Nephron (organoid): ENCODE measurements at regions not wholly inside any gene's neighbourhood (a gene's known extent, or its start where the extent isn't known, plus 50 kb on each side); places are given as distances from the start of the nearest gene placed in this dataset.
A peak's percentile ranks its signal among the peaks of the same experiment; 100 is the strongest.

Source experiments
- H3K27ac Mint-ChIP-seq, 3 experiments: 2 replicates each; pipeline ENCODE4 v1.8.0; 2020; ENCODE audit warnings: mixed read lengths in 3 of 3, mild to moderate bottlenecking in 2 of 3, moderate library complexity in 1 of 3
- H3K27me3 Mint-ChIP-seq: 2 replicates; pipeline ENCODE4 v1.8.0; 2021; ENCODE audit warnings: low read depth, mild to moderate bottlenecking, moderate library complexity, mixed read lengths
- H3K36me3 Mint-ChIP-seq: 2 replicates; pipeline ENCODE4 v1.8.0; 2020; ENCODE audit warnings: low read depth, mixed read lengths
- H3K4me1 Mint-ChIP-seq: 2 replicates; pipeline ENCODE4 v1.8.0; 2020; ENCODE audit warnings: mixed read lengths
- H3K4me3 Mint-ChIP-seq, 3 experiments: 2 replicates each; pipeline ENCODE4 v1.8.0; 2020; ENCODE audit warnings: mild to moderate bottlenecking in 3 of 3, mixed read lengths in 3 of 3, moderate library complexity in 2 of 3
- H3K9me3 Mint-ChIP-seq: 2 replicates; pipeline ENCODE4 v1.8.0; 2020; ENCODE audit warnings: mixed read lengths
- TF ChIP-seq, protein P1 (sequence below), 3 experiments: fragments of 200-600 bp; sonication (generic); IDR thresholded peaks; one replicate each; pipeline ENCODE4 v1.5.0; 2021; ENCODE audit warnings: antibody characterized with exemption in 3 of 3; ENCODE audit not compliant: unreplicated experiment in 3 of 3

DNA sequence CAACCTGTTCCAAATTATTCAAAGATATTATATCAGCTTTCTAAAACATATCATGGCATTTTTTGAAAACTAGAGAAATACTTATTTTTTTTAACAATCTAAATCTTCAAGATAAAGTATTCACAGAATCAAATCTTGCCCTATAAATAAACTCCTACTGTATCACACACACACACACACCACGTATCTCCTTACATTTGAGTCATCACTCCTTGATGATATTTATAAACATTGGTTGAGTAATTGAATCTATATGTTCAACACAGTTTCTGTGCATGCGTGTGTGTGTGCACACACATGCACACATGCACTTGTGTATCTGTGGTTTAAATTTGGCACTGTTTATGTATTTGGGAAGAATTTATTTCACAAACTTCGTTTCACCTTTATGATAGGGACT lies 1716.4 kb downstream of the EFNA5 start:
- Mint-ChIP-seq H3K4me3 (no peak overlapping the region), H3K27me3 (no peaks in the 10 kb centered on the region), H3K36me3 (no peaks in the 10 kb centered on the region), H3K27ac (peak overlapping the region in 2 of 3 experiments; percentile 43 to 47), H3K4me1 (peaks cover 32% of the 10 kb centered on the region), H3K9me3 (no peaks in the 10 kb centered on the region)
- TF ChIP-seq, protein P1, sequence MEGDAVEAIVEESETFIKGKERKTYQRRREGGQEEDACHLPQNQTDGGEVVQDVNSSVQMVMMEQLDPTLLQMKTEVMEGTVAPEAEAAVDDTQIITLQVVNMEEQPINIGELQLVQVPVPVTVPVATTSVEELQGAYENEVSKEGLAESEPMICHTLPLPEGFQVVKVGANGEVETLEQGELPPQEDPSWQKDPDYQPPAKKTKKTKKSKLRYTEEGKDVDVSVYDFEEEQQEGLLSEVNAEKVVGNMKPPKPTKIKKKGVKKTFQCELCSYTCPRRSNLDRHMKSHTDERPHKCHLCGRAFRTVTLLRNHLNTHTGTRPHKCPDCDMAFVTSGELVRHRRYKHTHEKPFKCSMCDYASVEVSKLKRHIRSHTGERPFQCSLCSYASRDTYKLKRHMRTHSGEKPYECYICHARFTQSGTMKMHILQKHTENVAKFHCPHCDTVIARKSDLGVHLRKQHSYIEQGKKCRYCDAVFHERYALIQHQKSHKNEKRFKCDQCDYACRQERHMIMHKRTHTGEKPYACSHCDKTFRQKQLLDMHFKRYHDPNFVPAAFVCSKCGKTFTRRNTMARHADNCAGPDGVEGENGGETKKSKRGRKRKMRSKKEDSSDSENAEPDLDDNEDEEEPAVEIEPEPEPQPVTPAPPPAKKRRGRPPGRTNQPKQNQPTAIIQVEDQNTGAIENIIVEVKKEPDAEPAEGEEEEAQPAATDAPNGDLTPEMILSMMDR (IDR thresholded peaks at IDR 0.05; ENCODE audit: unreplicated experiment in 3 of 3), result no peak

DNA sequence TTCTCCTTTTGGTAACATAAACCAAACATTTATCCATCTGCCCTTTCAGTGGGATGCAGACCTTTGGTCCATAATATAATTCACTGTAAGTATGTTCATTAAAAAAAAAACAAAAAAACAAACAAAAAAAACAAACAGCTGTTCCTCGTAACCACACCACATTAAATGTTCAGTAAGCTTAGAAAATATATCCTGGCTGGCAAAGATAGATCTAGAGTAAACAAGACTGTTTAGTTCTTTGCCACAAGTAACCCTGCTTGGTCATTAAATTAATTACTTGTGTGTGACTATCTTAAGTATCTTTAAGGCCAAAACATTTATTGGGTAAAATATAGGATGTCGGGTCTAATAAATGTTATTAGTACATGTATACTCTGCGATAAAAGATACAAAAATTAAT lies 1717.1 kb downstream of the EFNA5 start:
- Mint-ChIP-seq H3K9me3 (no peaks in the 10 kb centered on the region), H3K4me1 (peaks cover 32% of the 10 kb centered on the region), H3K27ac (peak overlapping the region in 2 of 3 experiments; percentile 47 to 59), H3K4me3 (no peak overlapping the region), H3K27me3 (no peaks in the 10 kb centered on the region), H3K36me3 (no peaks in the 10 kb centered on the region)
- TF ChIP-seq, protein P1 (IDR thresholded peaks at IDR 0.05; ENCODE audit: unreplicated experiment in 3 of 3), result no peak

DNA sequence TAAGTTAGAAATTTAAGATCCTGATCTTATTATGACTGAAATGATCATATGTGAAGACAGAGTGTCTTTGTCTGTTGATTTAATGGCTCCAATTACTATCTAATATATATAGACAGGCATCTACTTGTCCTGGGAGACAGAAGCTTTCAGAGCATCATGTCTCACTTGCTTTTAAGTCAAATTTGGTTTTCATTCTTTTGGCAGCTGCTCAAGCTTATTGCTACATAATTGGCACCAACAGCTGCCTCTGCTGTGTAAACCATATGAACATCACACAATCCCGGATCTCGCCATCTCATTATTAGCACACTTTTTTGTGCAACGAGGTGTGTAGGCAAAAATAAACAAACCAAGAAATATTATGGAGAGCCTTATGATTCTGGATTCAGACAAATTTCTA lies 1717.9 kb downstream of the EFNA5 start:
- Mint-ChIP-seq H3K27ac (peak overlapping the region; percentile 13 to 47 (median 16)), H3K4me3 (no peak overlapping the region), H3K4me1 (peaks cover 32% of the 10 kb centered on the region), H3K36me3 (no peaks in the 10 kb centered on the region), H3K27me3 (no peaks in the 10 kb centered on the region), H3K9me3 (no peaks in the 10 kb centered on the region)
- TF ChIP-seq, protein P1 (IDR thresholded peaks at IDR 0.05; ENCODE audit: unreplicated experiment in 3 of 3), result no peak

DNA sequence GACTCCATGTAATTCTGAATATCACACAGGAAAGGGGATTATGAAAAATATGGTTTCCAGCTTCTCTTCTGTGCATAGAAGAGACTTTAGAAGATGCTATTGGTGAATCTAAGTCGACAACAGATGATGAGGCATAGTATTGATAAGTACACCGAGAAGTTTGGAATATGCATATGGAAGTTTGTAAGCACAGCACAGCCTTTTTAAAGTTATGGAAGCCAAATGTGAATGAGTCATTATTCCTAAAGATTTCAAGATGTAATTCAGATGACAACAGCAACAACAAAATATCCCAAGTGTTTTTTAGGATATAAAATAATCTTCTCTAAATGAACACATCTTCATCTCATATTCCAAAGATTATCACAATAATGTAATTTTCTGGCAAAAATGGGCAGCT lies 1723.3 kb downstream of the EFNA5 start:
- Mint-ChIP-seq H3K36me3 (no peaks in the 10 kb centered on the region), H3K27ac (no peak overlapping the region), H3K4me1 (peaks cover 16% of the 10 kb centered on the region), H3K9me3 (no peaks in the 10 kb centered on the region), H3K4me3 (no peak overlapping the region), H3K27me3 (no peaks in the 10 kb centered on the region)
- TF ChIP-seq, protein P1 (IDR thresholded peaks at IDR 0.05; ENCODE audit: unreplicated experiment in 3 of 3), result no peak

DNA sequence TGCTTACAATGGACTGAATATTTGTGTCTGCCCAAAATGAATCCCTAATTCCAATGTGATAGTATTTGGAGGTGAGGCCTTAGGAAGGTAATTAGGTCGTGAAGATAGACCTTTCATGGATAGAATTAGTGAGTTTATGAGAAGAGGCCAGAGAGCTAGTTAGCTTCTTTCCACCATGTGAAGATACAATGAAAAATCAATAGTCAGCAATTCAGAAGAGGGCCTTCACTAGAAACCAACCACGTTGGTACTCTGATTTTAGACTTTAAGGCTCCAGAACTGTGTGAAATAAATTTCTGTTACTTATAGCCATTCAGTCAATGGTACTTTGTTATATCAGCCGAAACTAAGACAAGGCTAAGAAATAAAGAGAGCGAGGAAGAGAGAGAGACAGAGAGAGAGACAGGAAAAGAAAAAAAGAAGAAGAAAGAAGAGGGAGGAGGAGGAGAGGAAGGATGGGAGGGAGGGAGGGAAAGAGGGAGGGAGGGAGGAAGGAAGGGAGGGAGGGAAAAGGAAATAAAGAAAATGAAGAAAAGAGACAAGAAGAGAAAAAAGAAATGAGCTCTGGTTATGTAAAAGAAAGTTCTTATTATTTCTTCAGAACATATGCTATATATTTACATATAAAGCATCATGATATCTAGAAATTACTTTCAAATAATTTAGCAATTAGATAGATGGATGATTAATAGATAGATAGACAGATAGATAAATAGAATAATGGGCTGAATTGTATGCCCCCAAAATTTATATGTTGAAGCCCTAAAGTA lies 1725.3 kb downstream of the EFNA5 start:
- Mint-ChIP-seq H3K9me3 (no peaks in the 10 kb centered on the region), H3K27me3 (no peaks in the 10 kb centered on the region), H3K27ac (no peak overlapping the region), H3K4me3 (no peak overlapping the region), H3K36me3 (no peaks in the 10 kb centered on the region), H3K4me1 (no peaks in the 10 kb centered on the region)
- TF ChIP-seq, protein P1 (IDR thresholded peaks at IDR 0.05; ENCODE audit: unreplicated experiment in 3 of 3), result no peak

DNA sequence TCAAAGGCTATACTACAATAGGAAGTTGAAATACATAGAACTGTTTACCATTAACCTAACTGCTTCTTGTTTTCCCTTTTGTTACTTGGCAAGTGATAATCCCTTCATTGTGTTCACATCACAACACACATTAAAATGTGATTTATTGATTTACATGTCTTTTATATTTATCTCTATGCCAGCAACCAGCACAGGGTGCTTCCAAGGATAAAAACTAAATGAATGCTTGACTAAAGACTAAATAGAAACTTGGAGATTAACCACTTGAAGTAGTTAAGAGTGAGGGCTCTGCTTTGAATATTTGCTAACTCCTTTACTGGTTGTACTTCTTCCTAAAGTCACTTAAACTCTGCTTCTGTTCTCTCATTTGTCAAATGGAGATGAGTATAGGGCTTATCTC lies 1730.6 kb downstream of the EFNA5 start:
- no peak overlapping the region for H3K27ac Mint-ChIP-seq
- no peak overlapping the region for H3K4me3 Mint-ChIP-seq
- H3K9me3 Mint-ChIP-seq, result peaks cover 17% of the 10 kb centered on the region
- TF ChIP-seq, protein P1 (IDR thresholded peaks at IDR 0.05; ENCODE audit: unreplicated experiment in 3 of 3), result no peak
- no peaks in the 10 kb centered on the region for H3K36me3 Mint-ChIP-seq
- H3K27me3 Mint-ChIP-seq, result no peaks in the 10 kb centered on the region
- no peaks in the 10 kb centered on the region for H3K4me1 Mint-ChIP-seq
